Hematopoietic multipotent progenitor cell treated with erythropoietin and hydrocortisone succinate and interleukin-3 and kit ligand, for 6 days (in vitro differentiated cells): ENCODE measurements at regions not wholly inside any gene's neighbourhood (a gene's known extent, or its start where the extent isn't known, plus 50 kb on each side); places are given as distances from the start of the nearest gene placed in this dataset.
A peak's percentile ranks its signal among the peaks of the same experiment; 100 is the strongest.

Source experiments
- DNase-seq: peaks from one replicate; pipeline ENCODE4 v3.0.0-alpha.2; 2015

GRCh38 chr2:203789618-203790017 is 78.0 kb upstream of the CTLA4 start:
- no peak for DNase-seq

- no peak for DNase-seq
Measured at GRCh38 chr2:203790134-203790852, 77.3 kb upstream of the CTLA4 start.

DNA sequence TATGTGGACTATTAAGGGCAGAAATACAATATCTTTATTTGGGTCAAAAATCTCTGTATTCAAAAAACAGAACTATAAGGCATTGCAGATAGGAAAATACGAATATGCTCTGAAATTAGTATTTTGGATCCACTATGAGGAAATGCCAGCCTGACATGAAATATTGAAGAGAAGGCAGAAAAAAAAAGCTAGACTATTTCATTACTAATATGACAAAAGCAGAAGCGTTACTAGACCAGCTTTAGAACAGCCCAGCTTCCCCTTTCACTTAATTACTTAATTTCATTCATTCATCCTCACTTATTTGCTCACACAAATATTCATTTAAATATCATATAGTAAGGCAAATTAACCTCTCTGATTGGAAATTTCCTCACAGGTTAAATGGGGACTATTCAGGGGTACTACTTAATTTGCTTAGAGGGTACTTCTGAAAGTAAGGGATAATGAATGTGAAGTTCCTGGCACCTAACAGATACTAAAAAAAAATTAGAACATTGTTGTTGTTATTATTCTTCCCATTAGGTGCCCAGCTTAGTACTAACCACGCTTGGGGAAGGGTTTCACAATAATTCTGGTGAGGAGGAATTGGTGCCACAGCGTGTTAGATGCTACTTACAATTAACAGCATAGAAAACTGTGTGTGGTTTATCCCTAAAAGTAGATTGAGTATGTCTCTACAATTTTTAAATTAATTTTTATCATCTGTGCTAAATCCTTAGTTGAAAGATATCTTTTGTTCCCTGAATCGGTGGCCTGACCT is 71.1 kb upstream of the CTLA4 start:
- DNase-seq = peak; percentile 20

DNA sequence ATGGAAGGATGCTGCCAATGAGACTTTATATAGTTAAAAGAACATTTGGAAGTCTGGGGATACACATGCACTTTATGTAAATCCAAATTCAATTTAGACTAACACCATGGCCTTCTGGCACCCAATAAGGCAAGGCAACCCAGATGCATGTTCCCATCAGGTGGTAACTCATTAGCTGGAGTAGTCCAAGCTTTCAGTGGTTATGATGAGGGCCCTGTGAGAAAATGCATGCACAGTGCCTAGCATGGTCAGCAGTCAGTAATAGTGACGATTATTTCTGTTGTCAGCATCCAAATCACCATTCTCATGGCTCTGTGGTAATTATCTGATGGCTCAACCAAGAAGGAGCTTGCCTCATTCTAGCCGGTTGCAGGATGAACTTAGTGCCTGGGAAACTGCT is 70.3 kb upstream of the CTLA4 start:
- no peak for DNase-seq

- no peak for DNase-seq
Measured at GRCh38 chr2:203797712-203798111, 69.9 kb upstream of the CTLA4 start.

- DNase-seq = no peak
Measured at GRCh38 chr2:203798296-203799087, 69.1 kb upstream of the CTLA4 start.

DNA sequence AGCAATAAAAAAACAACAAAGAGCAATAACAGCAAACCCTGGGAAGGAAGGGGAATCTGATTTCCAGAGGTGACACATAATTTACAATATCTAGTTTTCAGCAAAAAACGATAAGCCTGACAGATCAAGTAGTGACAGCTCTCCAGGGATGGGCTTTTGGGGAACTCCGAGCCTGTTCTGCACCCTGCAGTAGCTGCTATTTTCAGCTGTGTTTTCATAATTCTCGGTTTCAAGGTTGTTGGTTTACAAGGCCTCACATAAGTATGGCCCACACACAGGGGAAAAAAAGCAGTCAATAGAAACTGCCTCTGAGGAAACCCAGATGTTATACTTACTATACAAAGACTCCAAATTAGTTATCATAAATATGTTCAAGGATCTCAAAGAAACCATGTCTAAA is 67.7 kb upstream of the CTLA4 start:
- DNase-seq = no peak

DNA sequence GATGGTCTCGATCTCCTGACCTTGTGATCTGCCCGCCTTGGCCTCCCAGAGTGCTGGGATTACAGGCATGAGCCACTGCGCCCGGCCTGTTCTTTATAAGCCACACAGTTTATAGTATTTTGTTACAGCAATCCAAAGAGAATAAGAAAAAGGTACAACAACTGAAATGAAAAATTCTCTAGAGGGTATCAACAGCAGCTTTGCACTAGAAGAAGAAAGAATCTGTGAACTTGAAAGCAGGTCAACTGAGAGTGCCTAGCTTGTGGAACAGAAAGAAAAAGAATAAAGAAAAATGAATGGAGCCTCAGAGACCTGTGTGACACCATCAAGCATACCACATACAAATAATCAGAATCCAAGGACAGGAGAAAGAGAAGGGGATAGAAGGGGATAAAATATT is 66.8 kb upstream of the CTLA4 start:
- DNase-seq = no peak

DNA sequence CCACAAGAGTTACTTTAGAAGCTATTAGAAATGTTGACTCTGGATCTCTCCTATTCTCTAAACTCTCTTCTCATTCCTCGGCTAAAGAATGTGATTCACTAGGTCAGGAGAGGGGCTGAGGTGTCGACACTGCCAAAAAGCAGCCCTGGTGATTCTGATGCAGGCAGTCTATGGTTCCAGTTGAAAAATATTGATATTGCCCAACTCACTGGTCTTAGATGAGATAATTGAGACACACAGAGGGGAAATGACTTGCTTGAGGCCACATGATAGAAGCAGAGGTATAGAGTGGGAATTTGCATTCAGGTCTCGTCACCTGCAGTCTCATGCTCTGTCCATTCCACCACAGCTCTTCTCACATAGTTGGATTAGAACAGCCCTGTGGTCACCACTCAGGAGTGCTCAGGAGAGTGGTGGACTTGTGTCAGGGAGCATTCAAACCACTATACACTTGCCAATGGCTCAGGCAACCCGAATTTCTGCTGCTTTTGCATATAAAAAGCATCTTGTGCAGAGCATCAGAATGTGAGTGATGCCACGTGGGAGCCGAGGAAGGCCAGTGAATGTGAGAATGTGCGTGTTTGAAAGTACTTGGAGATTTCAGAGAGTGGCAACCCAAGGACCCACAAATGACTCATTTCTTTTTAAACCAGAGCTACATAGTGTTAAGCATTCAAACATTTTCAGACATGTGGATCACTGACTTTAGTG is 65.1 kb upstream of the CTLA4 start:
- no peak for DNase-seq

GRCh38 chr2:203803053-203803429 is 64.5 kb upstream of the CTLA4 start:
- DNase-seq = no peak

DNA sequence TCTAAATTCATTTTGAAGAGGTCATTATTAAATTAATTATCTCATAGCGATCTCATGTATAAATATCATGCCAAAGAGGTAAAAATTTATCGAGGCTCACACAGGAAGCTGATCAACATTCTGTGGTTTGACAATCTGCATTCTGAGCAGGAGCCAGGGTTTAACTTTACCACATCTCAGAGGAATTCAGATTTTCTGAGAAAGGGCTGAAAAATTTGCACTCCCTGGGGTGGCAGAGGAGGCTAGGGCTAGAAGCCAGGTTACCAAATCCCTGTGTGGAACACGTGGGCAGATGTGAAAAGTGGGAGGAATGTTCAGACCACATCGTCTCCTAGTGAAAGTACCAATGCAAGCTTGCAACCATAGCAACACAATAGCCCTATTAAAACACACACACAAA is 63.5 kb upstream of the CTLA4 start:
- DNase-seq = no peak

DNA sequence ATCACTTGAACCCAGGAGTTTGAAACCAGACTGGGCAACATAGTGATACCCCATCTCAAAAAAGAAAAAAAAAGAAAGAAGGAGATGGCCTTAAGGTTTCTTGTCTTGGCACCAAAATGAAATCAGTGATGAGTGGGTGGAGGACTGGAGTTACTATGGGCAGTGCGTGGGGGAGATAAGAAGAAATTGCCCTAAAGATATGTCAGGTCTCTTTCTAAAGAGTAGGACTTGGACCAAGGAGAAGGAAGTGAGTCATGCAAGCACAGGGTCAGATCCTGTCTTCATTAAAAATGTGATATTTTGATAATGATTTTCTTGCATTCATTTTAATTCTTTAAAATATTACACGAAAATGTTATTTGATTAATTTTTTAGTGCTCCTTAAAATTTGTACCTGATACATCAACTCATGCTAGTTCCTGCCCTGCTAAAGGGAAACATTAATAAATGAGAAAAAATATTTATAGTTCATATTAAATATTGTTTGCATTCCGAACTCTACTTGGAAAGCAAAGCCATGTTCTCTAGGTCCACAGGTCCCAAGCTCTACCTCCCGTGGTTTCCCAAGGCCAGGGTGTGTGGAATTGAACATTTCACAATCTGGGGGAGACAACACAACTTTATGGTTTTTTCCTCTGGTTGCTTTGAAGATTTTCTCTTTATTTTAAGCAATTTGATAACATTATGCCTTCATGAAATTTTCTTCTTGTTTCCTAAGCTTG is 62.6 kb upstream of the CTLA4 start:
- peak; percentile 61 for DNase-seq

- no peak for DNase-seq
Measured at GRCh38 chr2:203805486-203805838, 62.1 kb upstream of the CTLA4 start.

- no peak for DNase-seq
Measured at GRCh38 chr2:203806761-203807160, 60.8 kb upstream of the CTLA4 start.

DNA sequence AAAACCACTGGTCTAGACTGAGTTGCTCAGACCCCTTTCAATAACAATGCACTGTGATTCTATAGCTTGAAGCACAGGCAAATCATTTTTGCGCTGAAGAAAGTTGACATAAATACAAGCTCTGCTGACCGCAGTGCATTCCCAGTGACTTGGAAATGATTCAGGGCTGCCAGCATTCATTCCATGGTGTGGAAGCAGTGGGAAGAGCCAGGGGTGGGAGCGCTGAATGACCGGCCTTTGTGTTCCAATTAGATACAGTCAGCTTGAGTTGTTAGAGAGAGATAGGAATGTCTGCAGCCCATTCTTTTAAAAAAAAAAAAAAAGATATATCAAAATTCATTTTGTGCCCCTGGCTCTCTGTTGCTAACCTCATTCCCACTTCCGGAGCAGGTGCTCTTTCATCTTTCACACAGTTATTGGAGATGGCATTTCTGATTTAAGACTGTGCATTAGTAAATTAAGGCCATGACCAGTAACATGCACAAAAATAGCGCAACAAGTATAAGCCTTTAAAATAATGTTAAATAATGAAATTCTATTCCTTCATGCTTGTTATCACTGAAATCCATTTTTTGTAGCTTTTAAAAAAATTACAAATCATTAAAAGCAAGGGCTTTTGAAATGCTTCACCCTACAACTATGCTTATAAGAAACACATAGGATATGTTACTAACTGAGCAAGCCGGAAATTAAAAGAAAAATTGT is 59.4 kb upstream of the CTLA4 start:
- DNase-seq = no peak

- no peak for DNase-seq
Measured at GRCh38 chr2:203809084-203809521, 58.5 kb upstream of the CTLA4 start.

DNA sequence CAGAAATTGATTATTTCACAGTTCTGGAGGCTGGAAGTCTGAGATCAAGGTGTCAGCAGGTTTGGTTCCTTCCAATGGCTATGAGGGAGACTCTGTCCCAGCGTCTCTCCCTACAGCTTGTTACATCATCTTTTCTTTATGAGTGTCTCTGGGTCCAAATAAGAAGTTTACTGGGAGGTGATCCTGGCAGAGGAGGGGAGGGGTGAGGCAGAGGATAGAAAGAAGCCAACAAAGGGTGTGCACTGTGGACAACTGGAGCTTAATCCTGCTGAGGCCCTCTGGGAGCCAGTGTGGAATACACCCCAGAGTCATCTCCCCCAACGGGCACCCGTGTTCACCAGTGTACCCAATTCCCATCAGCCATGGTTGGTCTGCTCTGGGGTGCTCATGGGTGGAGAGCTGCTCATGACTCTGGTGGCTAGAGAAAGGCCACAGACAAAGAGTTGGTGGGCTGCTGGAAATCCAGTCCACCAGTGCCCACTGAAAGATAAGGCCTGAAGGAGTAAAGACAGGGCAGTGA is 57.5 kb upstream of the CTLA4 start:
- no peak for DNase-seq

- peak; percentile 34 for DNase-seq
Measured at GRCh38 chr2:203811491-203812221, 55.9 kb upstream of the CTLA4 start.

- no peak for DNase-seq
Measured at GRCh38 chr2:203812294-203813221, 55.0 kb upstream of the CTLA4 start.

DNA sequence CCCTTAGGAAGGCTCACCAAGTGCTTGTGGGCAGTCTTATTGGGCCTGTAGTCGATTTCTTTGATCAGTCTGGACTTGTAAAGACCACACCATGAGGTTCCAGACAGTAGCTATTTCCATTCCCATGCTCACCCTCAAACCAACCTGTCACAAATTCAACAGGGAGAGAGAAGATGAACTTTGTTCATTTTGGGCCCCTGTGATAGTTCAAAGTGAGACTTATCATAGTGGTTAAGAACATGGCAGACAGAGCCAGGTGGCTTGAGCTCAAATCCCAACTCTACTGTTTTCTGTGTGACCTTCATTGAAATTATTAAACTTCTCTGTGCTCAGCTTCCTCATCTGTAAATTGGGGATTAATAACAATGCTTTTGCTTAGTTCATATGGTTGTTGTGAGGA is 53.9 kb upstream of the CTLA4 start:
- DNase-seq = no peak
